H1 (cell line): ENCODE measurements at regions not wholly inside any gene's neighbourhood (a gene's known extent, or its start where the extent isn't known, plus 50 kb on each side); places are given as distances from the start of the nearest gene placed in this dataset.

Experiments used
- ATF3 ChIP-seq: IDR thresholded peaks from 2 replicates; pipeline ENCODE4 v1.6.1; 2011; ENCODE audit warnings: low read depth, mild to moderate bottlenecking, low read length; ENCODE audit not compliant: insufficient read depth
- CHD7 ChIP-seq: fragments of 300-600 bp; sonication (generic); IDR thresholded peaks from 2 replicates; pipeline ENCODE4 v1.7.1; 2012; ENCODE audit warnings: low read length, moderate library complexity, mild to moderate bottlenecking, inconsistent platforms; ENCODE audit not compliant: insufficient replicate concordance
- E2F6 ChIP-seq: IDR thresholded peaks from 2 replicates; pipeline ENCODE4 v1.6.1; 2012; ENCODE audit warnings: inconsistent platforms
- HDAC6 ChIP-seq: IDR thresholded peaks from one replicate; pipeline ENCODE4 v1.7.1; 2012; ENCODE audit warnings: low read depth, mild to moderate bottlenecking, inconsistent platforms, low read length, moderate library complexity
- POU5F1 ChIP-seq: IDR thresholded peaks from 2 replicates; pipeline ENCODE4 v1.6.1; 2011; ENCODE audit warnings: low read depth, mild to moderate bottlenecking, low read length, moderate library complexity
- RAD21 ChIP-seq, 2 experiments: IDR thresholded peaks in 1 of 2; conservative IDR thresholded peaks in 1 of 2; 2 replicates each; pipeline ENCODE4 v1.6.1; 2011; ENCODE audit warnings: low read depth in 2 of 2, low read length in 2 of 2, improper control_type of control experiment in 1 of 2, inconsistent platforms in 1 of 2, mild to moderate bottlenecking in 1 of 2, moderate library complexity in 1 of 2
- TEAD4 ChIP-seq: IDR thresholded peaks from 2 replicates; pipeline ENCODE4 v1.6.1; 2012; ENCODE audit warnings: low read depth, low read length, inconsistent platforms, mixed read lengths
- ZNF274 ChIP-seq: IDR thresholded peaks from 2 replicates; pipeline ENCODE4 v1.7.0; 2012; ENCODE audit warnings: low read length, borderline replicate concordance; ENCODE audit errors: extremely low read depth

GRCh38 chr9:119556129-119556875, 187.1 kb upstream of the BRINP1 start (continued):
- no peak for TF ChIP-seq CHD7
- no peak for TF ChIP-seq ZNF274
- TF ChIP-seq RAD21 (IDR thresholded peaks at IDR 0.05 in 1 of 2, conservative IDR thresholded peaks at IDR 0.05 in 1 of 2; ENCODE audit: low read depth in 2 of 2, low read length in 2 of 2): peak; percentile 89 to 92
- no peak for TF ChIP-seq HDAC6
- TF ChIP-seq ATF3: 0 out of 2 replicates have a peak, but pooled peaks have one; percentile 8
- no peak for TF ChIP-seq TEAD4
- peak; percentile 59; the same call in 1 of the 2 replicates for TF ChIP-seq E2F6
- no peak for TF ChIP-seq POU5F1
